ENCODE measurements at regions not wholly inside any gene's neighbourhood (a gene's known extent, or its start where the extent isn't known, plus 50 kb on each side); places are given as distances from the start of the nearest gene placed in this dataset.

GRCh38 chr10:120271696-120272095 lies 185.3 kb upstream of the PLPP4 start:
- Histone ChIP-seq H3K9me3 (peaks cover 0 to 5% (median 0%) of the 10 kb centered on the region in 4 donors), H3K4me1 (no peaks in the 10 kb centered on the region)
- TF ChIP-seq EP300 (IDR thresholded peaks at IDR 0.05): no peak
- TF ChIP-seq CTCF (IDR thresholded peaks at IDR 0.05): no peak
- TF ChIP-seq POLR2A (IDR thresholded peaks at IDR 0.05): no peak

GRCh38 chr10:120272350-120272749 lies 184.7 kb upstream of the PLPP4 start:
- H3K9me3 ChIP-seq: peaks cover 0 to 5% (median 0%) of the 10 kb centered on the region in 4 donors
- DNase-seq (ENCODE audit: low spot score in 2 of 2): no peak
- H3K4me3 ChIP-seq: no peak overlapping the region
- TF ChIP-seq POLR2A (IDR thresholded peaks at IDR 0.05): no peak
- H3K27ac ChIP-seq: no peak overlapping the region
- no peaks in the 10 kb centered on the region for H3K4me1 ChIP-seq
- no peaks in the 10 kb centered on the region for H3K36me3 ChIP-seq
- 90 to 92% methylated on average over 2 of the region's 2 CpGs for WGBS, 2 donors
- H3K27me3 ChIP-seq: no peaks in the 10 kb centered on the region

More at GRCh38 chr10:120271696-120272095, 185.3 kb upstream of the PLPP4 start:
- no peak overlapping the region for H3K4me3 ChIP-seq
- no peak for DNase-seq (ENCODE audit: low spot score in 2 of 2)
- no peak overlapping the region for H3K27ac ChIP-seq
- H3K36me3 ChIP-seq: no peaks in the 10 kb centered on the region
- no peaks in the 10 kb centered on the region for H3K27me3 ChIP-seq

- Histone ChIP-seq H3K9me3 (no peaks in the 10 kb centered on the region), H3K4me3 (no peak overlapping the region), H3K4me1 (no peaks in the 10 kb centered on the region), H3K27me3 (no peaks in the 10 kb centered on the region), H3K27ac (no peak overlapping the region), H3K36me3 (no peaks in the 10 kb centered on the region)
- WGBS, 2 donors: 27 to 41% methylated on average over 1 of the region's 1 CpG
- no peak for DNase-seq (ENCODE audit: low spot score in 2 of 2)
- TF ChIP-seq CTCF (IDR thresholded peaks at IDR 0.05): no peak
- no peak for TF ChIP-seq POLR2A (IDR thresholded peaks at IDR 0.05)
Measured at GRCh38 chr10:120278069-120278468, 179.0 kb upstream of the PLPP4 start.

GRCh38 chr10:120279196-120279595 lies 177.8 kb upstream of the PLPP4 start:
- DNase-seq (ENCODE audit: low spot score in 2 of 2): no peak
- WGBS, 2 donors: 89 to 96% methylated on average over 1 of the region's 1 CpG
- H3K36me3 ChIP-seq: no peaks in the 10 kb centered on the region
- no peaks in the 10 kb centered on the region for H3K9me3 ChIP-seq
- H3K27ac ChIP-seq: no peak overlapping the region
- TF ChIP-seq CTCF (IDR thresholded peaks at IDR 0.05) (no peak), EP300 (IDR thresholded peaks at IDR 0.05) (no peak), POLR2A (IDR thresholded peaks at IDR 0.05) (no peak)
- no peaks in the 10 kb centered on the region for H3K27me3 ChIP-seq
- no peaks in the 10 kb centered on the region for H3K4me1 ChIP-seq
- H3K4me3 ChIP-seq: no peak overlapping the region

GRCh38 chr10:120282421-120282820 lies 174.6 kb upstream of the PLPP4 start:
- DNase-seq (ENCODE audit: low spot score in 2 of 2): no peak
- Histone ChIP-seq H3K36me3 (no peaks in the 10 kb centered on the region), H3K27ac (no peak overlapping the region), H3K4me1 (no peaks in the 10 kb centered on the region), H3K27me3 (no peaks in the 10 kb centered on the region), H3K4me3 (no peak overlapping the region), H3K9me3 (no peaks in the 10 kb centered on the region)
- no peak for TF ChIP-seq CTCF (IDR thresholded peaks at IDR 0.05)
- no peak for TF ChIP-seq POLR2A (IDR thresholded peaks at IDR 0.05)
- TF ChIP-seq EP300 (IDR thresholded peaks at IDR 0.05): no peak
- WGBS, 2 donors: 93 to 98% methylated on average over 3 to 6 of the region's 8 CpGs

- Histone ChIP-seq H3K27ac (no peak overlapping the region), H3K4me3 (no peak overlapping the region), H3K27me3 (no peaks in the 10 kb centered on the region), H3K36me3 (no peaks in the 10 kb centered on the region), H3K9me3 (no peaks in the 10 kb centered on the region), H3K4me1 (no peaks in the 10 kb centered on the region)
- TF ChIP-seq CTCF (IDR thresholded peaks at IDR 0.05): no peak
- TF ChIP-seq POLR2A (IDR thresholded peaks at IDR 0.05): no peak
- TF ChIP-seq EP300 (IDR thresholded peaks at IDR 0.05): no peak
- DNase-seq (ENCODE audit: low spot score in 2 of 2): no peak
- 76 to 81% methylated on average over 6 of the region's 6 CpGs for WGBS, 2 donors
Measured at GRCh38 chr10:120282846-120283492, 174.1 kb upstream of the PLPP4 start.

Measured in tibial nerve (tissue), 4 donors.